ENCODE measurements at regions not wholly inside any gene's neighbourhood (a gene's known extent, or its start where the extent isn't known, plus 50 kb on each side); places are given as distances from the start of the nearest gene placed in this dataset.
"Not testable (repeated sequence)": the region's sequence is repeated elsewhere in the genome, so short reads cannot be mapped to it uniquely, and the experiment has no call there.

DNA sequence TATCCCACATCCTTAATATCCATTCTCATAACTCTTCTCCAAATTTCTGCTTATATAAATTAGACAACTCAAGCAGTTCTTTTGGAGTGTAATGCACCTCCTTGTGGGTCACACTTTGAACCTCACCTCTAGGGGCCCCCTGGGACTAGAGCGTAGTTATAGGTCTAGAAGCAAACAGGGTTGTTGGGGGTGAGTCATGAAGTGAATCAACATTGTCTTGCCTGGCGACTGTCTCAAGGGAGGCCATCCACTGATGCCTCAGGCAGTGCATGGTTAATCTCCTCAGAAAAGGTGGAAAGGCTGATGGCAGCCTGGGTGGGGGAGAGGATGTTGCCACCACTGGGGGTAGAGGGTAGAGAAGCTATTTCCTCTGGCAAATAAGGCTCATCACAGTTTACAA, 129.1 kb downstream of the TNFRSF21 start:
- TF ChIP-seq, protein P1, sequence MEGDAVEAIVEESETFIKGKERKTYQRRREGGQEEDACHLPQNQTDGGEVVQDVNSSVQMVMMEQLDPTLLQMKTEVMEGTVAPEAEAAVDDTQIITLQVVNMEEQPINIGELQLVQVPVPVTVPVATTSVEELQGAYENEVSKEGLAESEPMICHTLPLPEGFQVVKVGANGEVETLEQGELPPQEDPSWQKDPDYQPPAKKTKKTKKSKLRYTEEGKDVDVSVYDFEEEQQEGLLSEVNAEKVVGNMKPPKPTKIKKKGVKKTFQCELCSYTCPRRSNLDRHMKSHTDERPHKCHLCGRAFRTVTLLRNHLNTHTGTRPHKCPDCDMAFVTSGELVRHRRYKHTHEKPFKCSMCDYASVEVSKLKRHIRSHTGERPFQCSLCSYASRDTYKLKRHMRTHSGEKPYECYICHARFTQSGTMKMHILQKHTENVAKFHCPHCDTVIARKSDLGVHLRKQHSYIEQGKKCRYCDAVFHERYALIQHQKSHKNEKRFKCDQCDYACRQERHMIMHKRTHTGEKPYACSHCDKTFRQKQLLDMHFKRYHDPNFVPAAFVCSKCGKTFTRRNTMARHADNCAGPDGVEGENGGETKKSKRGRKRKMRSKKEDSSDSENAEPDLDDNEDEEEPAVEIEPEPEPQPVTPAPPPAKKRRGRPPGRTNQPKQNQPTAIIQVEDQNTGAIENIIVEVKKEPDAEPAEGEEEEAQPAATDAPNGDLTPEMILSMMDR (IDR thresholded peaks at IDR 0.05), result no peak
- Histone ChIP-seq H3K27me3 (ENCODE audit: insufficient read depth in 3 of 3, low read length in 2 of 3) (no peaks in the 10 kb centered on the region), H3K4me1 (no peaks in the 10 kb centered on the region), H3K27ac (no peak overlapping the region), H3K4me3 (no peak overlapping the region), H3K36me3 (ENCODE audit: insufficient read depth in 1 of 2, low read depth in 1 of 2) (no peaks in the 10 kb centered on the region), H3K9me3 (no peaks in the 10 kb centered on the region)
- intact Hi-C loops (cut with DNase I), result no loop called here
- DNase-seq, result no peak
- ATAC-seq, result no peak
- 91 to 97% (median 93%) methylated on average over 2 of the region's 2 CpGs for WGBS, 3 donors

DNA sequence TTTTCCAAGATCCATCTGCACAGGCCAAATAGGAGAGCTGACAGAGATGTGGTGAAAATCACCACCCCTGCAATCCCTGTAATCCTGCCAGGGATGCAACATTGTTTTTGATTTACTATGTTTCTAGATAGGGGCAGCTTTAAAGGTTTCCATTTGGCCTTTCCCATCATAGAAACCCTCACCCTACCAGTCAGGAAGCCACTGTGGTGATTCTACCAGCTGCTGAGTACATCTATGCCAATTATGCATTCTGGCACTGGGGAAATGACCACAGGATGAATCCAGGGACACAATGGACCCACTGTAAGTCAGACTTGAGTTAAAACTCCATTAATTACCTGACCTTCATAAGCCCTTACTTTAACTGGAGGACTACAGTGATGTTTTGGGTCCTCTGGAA, 130.4 kb downstream of the TNFRSF21 start:
- Histone ChIP-seq H3K27me3 (ENCODE audit: insufficient read depth in 3 of 3, low read length in 2 of 3) (no peaks in the 10 kb centered on the region), H3K36me3 (ENCODE audit: insufficient read depth in 1 of 2, low read depth in 1 of 2) (no peaks in the 10 kb centered on the region), H3K27ac (no peak overlapping the region), H3K9me3 (no peaks in the 10 kb centered on the region), H3K4me3 (no peak overlapping the region), H3K4me1 (no peaks in the 10 kb centered on the region)
- DNase-seq (no peak), ATAC-seq (no peak)
- TF ChIP-seq, protein P1 (IDR thresholded peaks at IDR 0.05), result no peak
- intact Hi-C loops (cut with DNase I), result no loop called here

DNA sequence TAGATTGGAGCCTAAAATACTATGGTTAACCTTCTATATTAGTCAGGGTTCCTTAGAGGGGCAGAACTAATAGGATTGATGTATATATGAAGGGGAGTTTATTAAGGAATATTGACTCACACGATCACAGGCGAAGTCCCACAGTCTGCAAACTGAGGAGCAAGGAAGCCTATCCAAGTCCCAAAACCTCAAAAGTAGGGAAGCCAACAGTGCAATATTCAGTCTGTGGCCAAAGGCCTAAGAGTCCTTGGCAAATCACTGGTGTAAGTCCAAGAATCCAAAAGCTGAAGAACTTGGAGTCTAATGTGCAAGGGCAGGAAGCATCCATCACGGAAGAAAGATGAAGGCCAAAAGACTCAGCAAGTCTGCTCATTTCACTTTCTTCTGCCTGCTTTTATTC, 133.5 kb upstream of the ADGRF1 start:
- Histone ChIP-seq H3K9me3 (no peaks in the 10 kb centered on the region), H3K36me3 (ENCODE audit: insufficient read depth in 1 of 2, low read depth in 1 of 2) (no peaks in the 10 kb centered on the region), H3K4me3 (no peak overlapping the region), H3K27me3 (ENCODE audit: insufficient read depth in 3 of 3, low read length in 2 of 3) (no peaks in the 10 kb centered on the region), H3K4me1 (no peaks in the 10 kb centered on the region), H3K27ac (no peak overlapping the region)
- TF ChIP-seq, protein P1 (IDR thresholded peaks at IDR 0.05), result no peak
- 52 to 71% (median 59%) methylated on average over 3 of the region's 3 CpGs for WGBS, 3 donors
- intact Hi-C loops (cut with DNase I), result no loop called here
- no peak for DNase-seq
- no peak for ATAC-seq

DNA sequence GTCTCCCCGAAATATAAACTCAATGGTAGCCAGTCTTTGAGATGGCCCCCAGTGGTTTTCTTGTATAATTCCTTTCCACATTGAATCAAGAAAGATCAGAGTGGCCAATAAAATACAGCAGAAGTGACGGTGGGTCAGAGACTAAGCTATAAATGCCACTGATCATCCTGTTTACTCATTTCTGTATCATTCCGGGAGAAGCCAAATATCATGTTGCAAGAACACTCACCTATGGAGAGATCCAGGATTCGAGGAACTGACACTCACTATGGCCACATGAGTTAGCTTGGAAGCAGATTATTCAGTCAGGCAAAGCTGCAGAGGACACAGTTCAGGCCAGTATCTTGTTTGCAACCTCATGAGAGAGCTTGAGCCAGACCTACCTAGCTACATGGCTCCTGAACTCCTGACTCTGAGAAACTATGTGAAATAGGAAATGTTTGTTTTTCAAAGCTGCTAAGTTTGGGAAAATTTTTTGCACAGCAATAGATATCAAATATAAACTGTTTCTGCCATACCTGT, 132.4 kb upstream of the ADGRF1 start:
- WGBS, 3 donors, result 90 to 91% (median 91%) methylated on average over 4 of the region's 4 CpGs
- DNase-seq (no peak), ATAC-seq (no peak)
- no peaks in the 10 kb centered on the region for H3K4me1 ChIP-seq
- no peaks in the 10 kb centered on the region for H3K36me3 ChIP-seq (ENCODE audit: insufficient read depth in 1 of 2, low read depth in 1 of 2)
- no peak overlapping the region for H3K27ac ChIP-seq
- TF ChIP-seq, protein P1 (IDR thresholded peaks at IDR 0.05), result no peak
- intact Hi-C loops (cut with DNase I), result no loop called here
- H3K27me3 ChIP-seq (ENCODE audit: insufficient read depth in 3 of 3, low read length in 2 of 3), result no peaks in the 10 kb centered on the region
- H3K4me3 ChIP-seq, result no peak overlapping the region
- no peaks in the 10 kb centered on the region for H3K9me3 ChIP-seq

DNA sequence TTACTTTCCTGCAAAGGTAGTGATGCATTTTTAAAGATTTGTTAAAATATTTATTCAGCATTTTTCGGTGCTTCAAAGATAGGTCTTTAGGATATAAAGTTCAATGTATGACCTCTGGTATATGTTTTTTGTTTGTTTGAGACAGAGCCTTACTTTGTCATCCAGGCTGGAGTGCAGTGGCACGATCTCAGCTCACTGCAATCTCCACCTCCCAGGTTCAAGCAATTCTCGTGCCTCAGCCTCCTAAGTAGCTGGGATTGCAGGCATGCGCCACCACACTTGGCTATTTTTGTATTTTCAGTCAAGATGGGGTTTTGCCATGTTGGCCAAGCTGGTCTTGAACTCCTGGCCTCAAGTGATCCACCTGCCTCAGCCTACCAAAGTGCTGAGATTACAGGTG, 131.9 kb upstream of the ADGRF1 start:
- H3K4me1 ChIP-seq; intact Hi-C loops (cut with DNase I); ATAC-seq; H3K36me3 ChIP-seq (ENCODE audit: insufficient read depth in 1 of 2, low read depth in 1 of 2); H3K27me3 ChIP-seq (ENCODE audit: insufficient read depth in 3 of 3, low read length in 2 of 3); DNase-seq; H3K9me3 ChIP-seq; H3K4me3 ChIP-seq; H3K27ac ChIP-seq: not testable (repeated sequence)
- 93 to 98% (median 95%) methylated on average over 4 of the region's 4 CpGs for WGBS, 3 donors

DNA sequence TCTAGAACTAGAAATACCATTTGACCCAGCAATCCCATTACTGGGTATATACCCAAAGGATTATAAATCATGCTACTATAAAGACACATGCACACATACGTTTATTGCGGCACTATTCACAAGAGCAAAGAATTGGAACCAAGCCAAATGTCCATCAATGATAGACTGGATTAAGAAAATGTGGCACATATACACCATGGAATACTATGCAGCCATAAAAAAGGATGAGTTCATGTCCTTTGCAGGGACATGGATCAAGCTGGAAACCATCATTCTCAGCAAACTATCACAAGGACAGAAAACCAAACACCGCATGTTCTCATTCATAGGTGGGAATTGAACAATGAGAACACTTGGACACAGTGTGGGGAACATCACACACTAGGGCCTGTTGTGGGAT, 131.0 kb upstream of the ADGRF1 start:
- not testable (repeated sequence) for ATAC-seq
- 89 to 95% (median 93%) methylated on average over 3 of the region's 3 CpGs for WGBS, 3 donors

More for the DNA sequence above, 131.0 kb upstream of the ADGRF1 start:
- H3K4me1 ChIP-seq; H3K9me3 ChIP-seq; H3K27ac ChIP-seq; H3K4me3 ChIP-seq; H3K36me3 ChIP-seq (ENCODE audit: insufficient read depth in 1 of 2, low read depth in 1 of 2); intact Hi-C loops (cut with DNase I); H3K27me3 ChIP-seq (ENCODE audit: insufficient read depth in 3 of 3, low read length in 2 of 3); DNase-seq: not testable (repeated sequence)
